ENCODE measurements at regions not wholly inside any gene's neighbourhood (a gene's known extent, or its start where the extent isn't known, plus 50 kb on each side); places are given as distances from the start of the nearest gene placed in this dataset.

DNA sequence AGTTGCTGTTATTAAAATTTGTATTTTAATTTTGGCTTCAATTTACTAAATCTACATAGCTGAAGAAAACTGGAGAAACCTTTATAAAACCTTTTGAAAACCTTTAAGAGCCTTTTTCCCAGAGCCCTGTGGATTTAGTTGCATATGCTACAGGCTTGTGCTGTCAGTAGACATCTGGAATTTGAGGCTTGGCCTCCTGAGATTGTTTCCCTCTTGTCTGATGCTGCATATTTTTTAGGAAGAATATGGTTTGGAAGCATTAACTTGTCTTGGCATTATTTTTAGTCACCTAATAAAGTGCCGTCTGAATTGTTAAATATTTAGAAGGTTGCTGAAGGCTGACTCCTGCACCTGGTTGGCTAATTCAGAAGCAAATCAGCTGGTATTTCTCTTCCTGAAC, 369.4 kb downstream of the UTRN start (continued):
- TF ChIP-seq ZNF423 (CRISPR knock-in tag; IDR thresholded peaks at IDR 0.05) (no peak), E2F5 (CRISPR knock-in tag; IDR thresholded peaks at IDR 0.05) (no peak), ETV6 (CRISPR knock-in tag; IDR thresholded peaks at IDR 0.05) (no peak), IRF2 (CRISPR knock-in tag; IDR thresholded peaks at IDR 0.05; ENCODE audit: borderline replicate concordance, low read depth) (no peak)
- TF ChIP-seq, protein P1, sequence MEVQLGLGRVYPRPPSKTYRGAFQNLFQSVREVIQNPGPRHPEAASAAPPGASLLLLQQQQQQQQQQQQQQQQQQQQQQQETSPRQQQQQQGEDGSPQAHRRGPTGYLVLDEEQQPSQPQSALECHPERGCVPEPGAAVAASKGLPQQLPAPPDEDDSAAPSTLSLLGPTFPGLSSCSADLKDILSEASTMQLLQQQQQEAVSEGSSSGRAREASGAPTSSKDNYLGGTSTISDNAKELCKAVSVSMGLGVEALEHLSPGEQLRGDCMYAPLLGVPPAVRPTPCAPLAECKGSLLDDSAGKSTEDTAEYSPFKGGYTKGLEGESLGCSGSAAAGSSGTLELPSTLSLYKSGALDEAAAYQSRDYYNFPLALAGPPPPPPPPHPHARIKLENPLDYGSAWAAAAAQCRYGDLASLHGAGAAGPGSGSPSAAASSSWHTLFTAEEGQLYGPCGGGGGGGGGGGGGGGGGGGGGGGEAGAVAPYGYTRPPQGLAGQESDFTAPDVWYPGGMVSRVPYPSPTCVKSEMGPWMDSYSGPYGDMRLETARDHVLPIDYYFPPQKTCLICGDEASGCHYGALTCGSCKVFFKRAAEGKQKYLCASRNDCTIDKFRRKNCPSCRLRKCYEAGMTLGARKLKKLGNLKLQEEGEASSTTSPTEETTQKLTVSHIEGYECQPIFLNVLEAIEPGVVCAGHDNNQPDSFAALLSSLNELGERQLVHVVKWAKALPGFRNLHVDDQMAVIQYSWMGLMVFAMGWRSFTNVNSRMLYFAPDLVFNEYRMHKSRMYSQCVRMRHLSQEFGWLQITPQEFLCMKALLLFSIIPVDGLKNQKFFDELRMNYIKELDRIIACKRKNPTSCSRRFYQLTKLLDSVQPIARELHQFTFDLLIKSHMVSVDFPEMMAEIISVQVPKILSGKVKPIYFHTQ (CRISPR knock-in tag; IDR thresholded peaks at IDR 0.05), result no peak
- TF ChIP-seq, protein P2, sequence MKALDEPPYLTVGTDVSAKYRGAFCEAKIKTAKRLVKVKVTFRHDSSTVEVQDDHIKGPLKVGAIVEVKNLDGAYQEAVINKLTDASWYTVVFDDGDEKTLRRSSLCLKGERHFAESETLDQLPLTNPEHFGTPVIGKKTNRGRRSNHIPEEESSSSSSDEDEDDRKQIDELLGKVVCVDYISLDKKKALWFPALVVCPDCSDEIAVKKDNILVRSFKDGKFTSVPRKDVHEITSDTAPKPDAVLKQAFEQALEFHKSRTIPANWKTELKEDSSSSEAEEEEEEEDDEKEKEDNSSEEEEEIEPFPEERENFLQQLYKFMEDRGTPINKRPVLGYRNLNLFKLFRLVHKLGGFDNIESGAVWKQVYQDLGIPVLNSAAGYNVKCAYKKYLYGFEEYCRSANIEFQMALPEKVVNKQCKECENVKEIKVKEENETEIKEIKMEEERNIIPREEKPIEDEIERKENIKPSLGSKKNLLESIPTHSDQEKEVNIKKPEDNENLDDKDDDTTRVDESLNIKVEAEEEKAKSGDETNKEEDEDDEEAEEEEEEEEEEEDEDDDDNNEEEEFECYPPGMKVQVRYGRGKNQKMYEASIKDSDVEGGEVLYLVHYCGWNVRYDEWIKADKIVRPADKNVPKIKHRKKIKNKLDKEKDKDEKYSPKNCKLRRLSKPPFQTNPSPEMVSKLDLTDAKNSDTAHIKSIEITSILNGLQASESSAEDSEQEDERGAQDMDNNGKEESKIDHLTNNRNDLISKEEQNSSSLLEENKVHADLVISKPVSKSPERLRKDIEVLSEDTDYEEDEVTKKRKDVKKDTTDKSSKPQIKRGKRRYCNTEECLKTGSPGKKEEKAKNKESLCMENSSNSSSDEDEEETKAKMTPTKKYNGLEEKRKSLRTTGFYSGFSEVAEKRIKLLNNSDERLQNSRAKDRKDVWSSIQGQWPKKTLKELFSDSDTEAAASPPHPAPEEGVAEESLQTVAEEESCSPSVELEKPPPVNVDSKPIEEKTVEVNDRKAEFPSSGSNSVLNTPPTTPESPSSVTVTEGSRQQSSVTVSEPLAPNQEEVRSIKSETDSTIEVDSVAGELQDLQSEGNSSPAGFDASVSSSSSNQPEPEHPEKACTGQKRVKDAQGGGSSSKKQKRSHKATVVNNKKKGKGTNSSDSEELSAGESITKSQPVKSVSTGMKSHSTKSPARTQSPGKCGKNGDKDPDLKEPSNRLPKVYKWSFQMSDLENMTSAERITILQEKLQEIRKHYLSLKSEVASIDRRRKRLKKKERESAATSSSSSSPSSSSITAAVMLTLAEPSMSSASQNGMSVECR (CRISPR knock-in tag; IDR thresholded peaks at IDR 0.05; ENCODE audit: borderline replicate concordance), result no peak

GRCh38 chr6:144655376-144655775, 370.2 kb downstream of the UTRN start:
- ChIA-PET CTCF (no interaction called here), POLR2A (interaction anchor here (0.6 kb wide), 1 partner anchor 11 kb away, joined by 3 read pairs; no protein-coding TSS in a partner anchor)
- H3K27ac Mint-ChIP-seq, result no peak overlapping the region; the same call in none of the 2 replicates
- TF ChIP-seq JAZF1 (CRISPR knock-in tag; IDR thresholded peaks at IDR 0.05) (no peak), IRF1 (CRISPR knock-in tag; IDR thresholded peaks at IDR 0.05) (no peak), SMAD3 (CRISPR knock-in tag; IDR thresholded peaks at IDR 0.05; ENCODE audit: borderline replicate concordance) (no peak)
- TF ChIP-seq, protein P3, sequence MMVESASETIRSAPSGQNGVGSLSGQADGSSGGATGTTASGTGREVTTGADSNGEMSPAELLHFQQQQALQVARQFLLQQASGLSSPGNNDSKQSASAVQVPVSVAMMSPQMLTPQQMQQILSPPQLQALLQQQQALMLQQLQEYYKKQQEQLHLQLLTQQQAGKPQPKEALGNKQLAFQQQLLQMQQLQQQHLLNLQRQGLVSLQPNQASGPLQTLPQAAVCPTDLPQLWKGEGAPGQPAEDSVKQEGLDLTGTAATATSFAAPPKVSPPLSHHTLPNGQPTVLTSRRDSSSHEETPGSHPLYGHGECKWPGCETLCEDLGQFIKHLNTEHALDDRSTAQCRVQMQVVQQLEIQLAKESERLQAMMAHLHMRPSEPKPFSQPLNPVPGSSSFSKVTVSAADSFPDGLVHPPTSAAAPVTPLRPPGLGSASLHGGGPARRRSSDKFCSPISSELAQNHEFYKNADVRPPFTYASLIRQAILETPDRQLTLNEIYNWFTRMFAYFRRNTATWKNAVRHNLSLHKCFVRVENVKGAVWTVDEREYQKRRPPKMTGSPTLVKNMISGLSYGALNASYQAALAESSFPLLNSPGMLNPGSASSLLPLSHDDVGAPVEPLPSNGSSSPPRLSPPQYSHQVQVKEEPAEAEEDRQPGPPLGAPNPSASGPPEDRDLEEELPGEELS (CRISPR knock-in tag; IDR thresholded peaks at IDR 0.05), result no peak
- TF ChIP-seq, protein P4, sequence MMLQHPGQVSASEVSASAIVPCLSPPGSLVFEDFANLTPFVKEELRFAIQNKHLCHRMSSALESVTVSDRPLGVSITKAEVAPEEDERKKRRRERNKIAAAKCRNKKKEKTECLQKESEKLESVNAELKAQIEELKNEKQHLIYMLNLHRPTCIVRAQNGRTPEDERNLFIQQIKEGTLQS (CRISPR knock-in tag; conservative IDR thresholded peaks at IDR 0.05), result no peak
- no peak overlapping the region for H3K4me3 Mint-ChIP-seq
- H3K4me1 Mint-ChIP-seq, result peaks cover 77% of the 10 kb centered on the region
- peaks cover 14% of the 10 kb centered on the region for H3K27me3 Mint-ChIP-seq (ENCODE audit: low read depth)
- no peaks in the 10 kb centered on the region for H3K36me3 Mint-ChIP-seq
- H3K9me3 Mint-ChIP-seq, result no peaks in the 10 kb centered on the region
- ATAC-seq (no peak), DNase-seq (ENCODE audit: low spot score) (no peak)

DNA sequence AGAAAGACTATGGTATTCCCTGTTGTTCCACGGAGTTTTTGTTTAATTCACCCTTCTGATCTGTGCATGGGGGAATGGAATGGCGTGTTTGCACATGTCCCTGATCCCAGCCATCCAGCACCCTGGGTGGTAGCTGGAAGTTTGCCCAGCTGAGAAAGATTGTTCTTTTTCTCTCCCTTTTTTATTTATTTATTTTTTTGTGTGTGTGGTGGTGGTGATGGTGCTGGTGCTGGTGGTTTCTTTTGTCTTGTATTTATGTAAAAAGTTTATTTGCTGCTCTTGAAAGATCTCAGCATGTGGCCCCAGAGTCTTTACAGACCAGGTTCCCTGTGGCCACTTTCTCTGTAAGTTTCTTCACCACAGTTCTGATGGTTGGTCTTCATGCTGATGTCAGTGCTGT, 372.6 kb downstream of the UTRN start:
- Mint-ChIP-seq H3K27ac (peak overlapping the region; percentile 83), H3K4me1 (peaks cover 85% of the 10 kb centered on the region)
- no peak for DNase-seq (ENCODE audit: low spot score)
- no peak for TF ChIP-seq MLX (CRISPR knock-in tag; IDR thresholded peaks at IDR 0.05)
- TF ChIP-seq TP53 (CRISPR knock-in tag; IDR thresholded peaks at IDR 0.05), result no peak
- no peak for TF ChIP-seq ELF4 (CRISPR knock-in tag; IDR thresholded peaks at IDR 0.05; ENCODE audit: low read depth)
- peak; percentile 25; the same call in 1 of the 2 replicates for TF ChIP-seq ZNF423 (CRISPR knock-in tag; IDR thresholded peaks at IDR 0.05)
- TF ChIP-seq E2F5 (CRISPR knock-in tag; IDR thresholded peaks at IDR 0.05), result no peak
- TF ChIP-seq, protein P5, sequence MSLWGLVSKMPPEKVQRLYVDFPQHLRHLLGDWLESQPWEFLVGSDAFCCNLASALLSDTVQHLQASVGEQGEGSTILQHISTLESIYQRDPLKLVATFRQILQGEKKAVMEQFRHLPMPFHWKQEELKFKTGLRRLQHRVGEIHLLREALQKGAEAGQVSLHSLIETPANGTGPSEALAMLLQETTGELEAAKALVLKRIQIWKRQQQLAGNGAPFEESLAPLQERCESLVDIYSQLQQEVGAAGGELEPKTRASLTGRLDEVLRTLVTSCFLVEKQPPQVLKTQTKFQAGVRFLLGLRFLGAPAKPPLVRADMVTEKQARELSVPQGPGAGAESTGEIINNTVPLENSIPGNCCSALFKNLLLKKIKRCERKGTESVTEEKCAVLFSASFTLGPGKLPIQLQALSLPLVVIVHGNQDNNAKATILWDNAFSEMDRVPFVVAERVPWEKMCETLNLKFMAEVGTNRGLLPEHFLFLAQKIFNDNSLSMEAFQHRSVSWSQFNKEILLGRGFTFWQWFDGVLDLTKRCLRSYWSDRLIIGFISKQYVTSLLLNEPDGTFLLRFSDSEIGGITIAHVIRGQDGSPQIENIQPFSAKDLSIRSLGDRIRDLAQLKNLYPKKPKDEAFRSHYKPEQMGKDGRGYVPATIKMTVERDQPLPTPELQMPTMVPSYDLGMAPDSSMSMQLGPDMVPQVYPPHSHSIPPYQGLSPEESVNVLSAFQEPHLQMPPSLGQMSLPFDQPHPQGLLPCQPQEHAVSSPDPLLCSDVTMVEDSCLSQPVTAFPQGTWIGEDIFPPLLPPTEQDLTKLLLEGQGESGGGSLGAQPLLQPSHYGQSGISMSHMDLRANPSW (CRISPR knock-in tag; conservative IDR thresholded peaks at IDR 0.05; ENCODE audit: low read depth), result no peak

More for the DNA sequence above, 372.6 kb downstream of the UTRN start:
- ChIA-PET POLR2A (no interaction called here), CTCF (interaction anchor here (0.5 to 1.0 kb wide), 2 partner anchors 13 to 41 kb away, joined by 3 read pairs; no protein-coding TSS in a partner anchor)
- peak; percentile 15 for ATAC-seq
- Mint-ChIP-seq H3K27me3 (ENCODE audit: low read depth) (peaks cover 35% of the 10 kb centered on the region), H3K9me3 (no peaks in the 10 kb centered on the region), H3K36me3 (no peaks in the 10 kb centered on the region), H3K4me3 (peak overlapping the region; percentile 40)

All from WTC11 (cell line).